ENCODE measurements at regions not wholly inside any gene's neighbourhood (a gene's known extent, or its start where the extent isn't known, plus 50 kb on each side); places are given as distances from the start of the nearest gene placed in this dataset.

GRCh38 chr5:124105326-124105725, 593.3 kb downstream of the CSNK1G3 start (continued):
- no peak for TF ChIP-seq TAF1 (conservative IDR thresholded peaks at IDR 0.05)
- no peak for TF ChIP-seq YY1 (IDR thresholded peaks at IDR 0.05)
- TF ChIP-seq RAD21 (IDR thresholded peaks at IDR 0.05), result no peak
- TF ChIP-seq ZBTB33 (IDR thresholded peaks at IDR 0.05), result no peak
- no peak for TF ChIP-seq EGR1 (IDR thresholded peaks at IDR 0.05; ENCODE audit: low read depth in 2 of 2)
- TF ChIP-seq HNF4A (conservative IDR thresholded peaks at IDR 0.05), result no peak
- TF ChIP-seq NR2F2 (IDR thresholded peaks at IDR 0.05), result no peak

GRCh38 chr5:124104821-124105220, 592.8 kb downstream of the CSNK1G3 start:
- Histone ChIP-seq H3K4me1 (ENCODE audit: control insufficient read depth in 4 of 4, insufficient read depth in 4 of 4, low read length in 3 of 4) (no peaks in the 10 kb centered on the region), H3K9me3 (ENCODE audit: control insufficient read depth in 4 of 4, low read length in 3 of 4) (peaks cover 0 to 1% (median 0%) of the 10 kb centered on the region in 4 donors), H3K27ac (ENCODE audit: low read depth in 1 of 2, low read length in 2 of 2) (no peak overlapping the region), H3K27me3 (ENCODE audit: control insufficient read depth in 4 of 4, insufficient read depth in 4 of 4, low read length in 3 of 4) (no peaks in the 10 kb centered on the region), H3K9ac (ENCODE audit: low read depth in 1 of 2, low read length in 2 of 2) (no peak overlapping the region), H3K4me3 (ENCODE audit: low read depth in 1 of 3, low read length in 3 of 3) (no peak overlapping the region), H3K36me3 (ENCODE audit: control insufficient read depth in 4 of 4, insufficient read depth in 3 of 4, low read depth in 1 of 4, low read length in 3 of 4) (no peaks in the 10 kb centered on the region)
- TF ChIP-seq NR2F2 (IDR thresholded peaks at IDR 0.05), result no peak
- TF ChIP-seq TAF1 (conservative IDR thresholded peaks at IDR 0.05), result no peak
- no peak for TF ChIP-seq FOXA1 (IDR thresholded peaks at IDR 0.05)
- no peak for TF ChIP-seq CTCF (IDR thresholded peaks at IDR 0.05; ENCODE audit: low read depth, low read length, missing input control)
- TF ChIP-seq YY1 (IDR thresholded peaks at IDR 0.05), result no peak
- no peak for TF ChIP-seq RAD21 (IDR thresholded peaks at IDR 0.05)
- TF ChIP-seq JUND (IDR thresholded peaks at IDR 0.05), result no peak
- no peak for TF ChIP-seq REST (IDR thresholded peaks at IDR 0.05)
- TF ChIP-seq MAX (IDR thresholded peaks at IDR 0.05), result no peak
- TF ChIP-seq EGR1 (IDR thresholded peaks at IDR 0.05; ENCODE audit: low read depth in 2 of 2), result no peak
- no peak for TF ChIP-seq SP1 (IDR thresholded peaks at IDR 0.05)
- no peak for TF ChIP-seq HNF4G (IDR thresholded peaks at IDR 0.05)
- no peak for TF ChIP-seq FOXA2 (IDR thresholded peaks at IDR 0.05)
- no peak for TF ChIP-seq GABPA (IDR thresholded peaks at IDR 0.05 in 1 of 2, conservative IDR thresholded peaks at IDR 0.05 in 1 of 2)
- no peak for TF ChIP-seq HNF4A (conservative IDR thresholded peaks at IDR 0.05)
- no peak for TF ChIP-seq ZBTB33 (IDR thresholded peaks at IDR 0.05)
- no peak for TF ChIP-seq RXRA (IDR thresholded peaks at IDR 0.05)
- no peak for TF ChIP-seq ATF3 (IDR thresholded peaks at IDR 0.05)
- 89% methylated on average over 1 of the region's 1 CpG for WGBS
- no peak for DNase-seq (ENCODE audit: low spot score)
